ENCODE measurements at regions not wholly inside any gene's neighbourhood (a gene's known extent, or its start where the extent isn't known, plus 50 kb on each side); places are given as distances from the start of the nearest gene placed in this dataset.

DNA sequence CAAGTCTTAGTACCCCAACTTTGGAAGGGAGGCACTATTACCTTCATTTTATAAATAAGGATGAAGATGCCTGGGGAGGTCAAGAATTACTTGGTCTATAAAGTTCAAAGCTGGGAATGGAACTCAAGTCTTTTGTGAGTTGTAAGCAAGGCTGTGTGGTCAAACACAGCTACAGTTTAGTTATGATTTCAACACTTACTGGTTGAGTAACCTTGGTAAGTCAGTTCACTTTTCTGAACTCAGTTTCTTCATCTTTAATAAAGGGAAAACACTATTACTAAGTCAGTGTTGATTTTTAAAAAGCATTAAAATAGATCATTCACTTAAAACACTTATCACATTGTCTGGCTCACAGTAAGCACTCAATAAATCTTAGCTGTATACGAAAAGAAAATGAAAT, 200.4 kb upstream of the ADAMTS9 start:
- no peak for DNase-seq (ENCODE audit: low read depth in 4 of 6, low spot score in 6 of 6)
- Histone ChIP-seq H3K36me3 (ENCODE audit: control insufficient read depth, insufficient read depth, low read length) (no peaks in the 10 kb centered on the region), H3K4me3 (ENCODE audit: low read depth, low read length) (no peak overlapping the region), H3K27me3 (ENCODE audit: control insufficient read depth, insufficient read depth, low read length) (no peaks in the 10 kb centered on the region), H3K9me3 (ENCODE audit: control insufficient read depth, insufficient read depth, low read length) (no peaks in the 10 kb centered on the region), H3K4me1 (ENCODE audit: control insufficient read depth, insufficient read depth, low read length) (no peaks in the 10 kb centered on the region), H3K27ac (ENCODE audit: low read depth, low read length) (no peak overlapping the region)
- no CpG with 5 or more reads among the region's 1 CpG for WGBS (ENCODE audit: insufficient coverage)

DNA sequence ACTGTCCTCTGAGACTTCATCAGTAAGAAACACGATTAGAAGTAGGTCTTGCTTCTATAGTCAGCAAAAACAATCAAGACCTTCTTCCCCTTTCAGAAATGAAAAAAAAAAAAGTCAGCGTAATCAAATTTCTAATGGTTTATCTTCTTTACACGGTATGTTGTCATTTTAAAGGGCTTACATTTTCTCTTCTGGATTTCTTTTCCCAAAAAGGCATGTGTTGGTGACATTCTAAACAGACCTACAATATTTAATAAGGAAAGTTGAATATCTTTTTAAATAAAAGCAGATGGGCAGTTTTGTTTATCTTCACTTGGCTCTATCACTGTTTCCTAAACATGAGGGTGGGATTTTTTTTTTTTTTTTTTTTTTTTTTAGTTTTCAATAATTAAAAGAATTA, 197.3 kb upstream of the ADAMTS9 start:
- WGBS (ENCODE audit: insufficient coverage) = no CpG with 5 or more reads among the region's 3 CpGs
- H3K27me3 ChIP-seq (ENCODE audit: control insufficient read depth, insufficient read depth, low read length) = no peaks in the 10 kb centered on the region
- H3K4me1 ChIP-seq (ENCODE audit: control insufficient read depth, insufficient read depth, low read length) = no peaks in the 10 kb centered on the region
- no peaks in the 10 kb centered on the region for H3K36me3 ChIP-seq (ENCODE audit: control insufficient read depth, insufficient read depth, low read length)
- H3K4me3 ChIP-seq (ENCODE audit: low read depth, low read length) = no peak overlapping the region
- H3K9me3 ChIP-seq (ENCODE audit: control insufficient read depth, insufficient read depth, low read length) = no peaks in the 10 kb centered on the region
- no peak for DNase-seq (ENCODE audit: low read depth in 4 of 6, low spot score in 6 of 6)
- no peak overlapping the region for H3K27ac ChIP-seq (ENCODE audit: low read depth, low read length)

DNA sequence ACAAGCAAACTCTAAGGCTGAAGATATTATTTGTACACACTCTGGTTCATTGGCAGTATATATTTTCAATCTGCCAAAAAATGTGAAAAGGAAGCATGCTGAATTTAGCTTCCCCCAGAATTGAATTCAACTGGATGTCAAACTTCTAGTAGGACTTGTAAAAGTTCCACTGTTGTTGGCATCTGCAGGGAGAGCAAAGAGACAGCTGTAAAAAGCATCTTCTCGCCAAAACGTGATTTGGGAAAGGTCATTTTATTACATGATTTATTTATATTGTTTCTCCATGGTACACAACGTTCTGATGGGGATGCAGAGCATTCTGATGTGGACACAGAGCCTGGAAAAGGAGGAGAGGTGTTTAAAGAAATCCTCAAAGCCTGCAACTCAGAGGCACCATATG, 196.7 kb upstream of the ADAMTS9 start:
- Histone ChIP-seq H3K9me3 (ENCODE audit: control insufficient read depth, insufficient read depth, low read length) (no peaks in the 10 kb centered on the region), H3K36me3 (ENCODE audit: control insufficient read depth, insufficient read depth, low read length) (no peaks in the 10 kb centered on the region), H3K4me1 (ENCODE audit: control insufficient read depth, insufficient read depth, low read length) (no peaks in the 10 kb centered on the region), H3K27me3 (ENCODE audit: control insufficient read depth, insufficient read depth, low read length) (no peaks in the 10 kb centered on the region), H3K4me3 (ENCODE audit: low read depth, low read length) (no peak overlapping the region), H3K27ac (ENCODE audit: low read depth, low read length) (no peak overlapping the region)
- WGBS (ENCODE audit: insufficient coverage) = 40% methylated on average over 1 of the region's 3 CpGs
- DNase-seq (ENCODE audit: low read depth in 4 of 6, low spot score in 6 of 6) = peak in 1 of 6 donors; percentile 67

DNA sequence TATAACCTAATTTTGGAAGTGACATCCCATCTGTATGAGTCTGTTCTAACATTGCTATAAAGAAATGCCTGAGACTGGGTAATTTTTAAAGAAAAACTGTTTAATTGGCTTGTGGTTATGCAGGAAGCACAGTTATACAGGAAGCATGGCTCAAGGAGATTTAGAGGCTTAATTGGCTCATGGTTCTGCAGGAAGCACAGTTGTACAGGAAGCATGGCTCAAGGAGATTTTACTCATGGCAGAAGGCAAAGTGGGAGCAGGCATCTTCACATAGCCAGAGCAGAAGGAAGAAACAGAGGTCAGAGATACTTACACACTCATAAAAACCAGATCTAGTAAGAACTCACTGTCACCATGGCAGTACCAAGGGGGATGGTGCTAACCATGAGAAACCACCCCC, 193.1 kb upstream of the ADAMTS9 start:
- H3K27me3 ChIP-seq (ENCODE audit: control insufficient read depth, insufficient read depth, low read length) = no peaks in the 10 kb centered on the region
- H3K36me3 ChIP-seq (ENCODE audit: control insufficient read depth, insufficient read depth, low read length) = no peaks in the 10 kb centered on the region
- no peaks in the 10 kb centered on the region for H3K4me1 ChIP-seq (ENCODE audit: control insufficient read depth, insufficient read depth, low read length)
- no peak overlapping the region for H3K4me3 ChIP-seq (ENCODE audit: low read depth, low read length)
- no peak for DNase-seq (ENCODE audit: low read depth in 4 of 6, low spot score in 6 of 6)
- H3K27ac ChIP-seq (ENCODE audit: low read depth, low read length) = no peak overlapping the region
- no peaks in the 10 kb centered on the region for H3K9me3 ChIP-seq (ENCODE audit: control insufficient read depth, insufficient read depth, low read length)

DNA sequence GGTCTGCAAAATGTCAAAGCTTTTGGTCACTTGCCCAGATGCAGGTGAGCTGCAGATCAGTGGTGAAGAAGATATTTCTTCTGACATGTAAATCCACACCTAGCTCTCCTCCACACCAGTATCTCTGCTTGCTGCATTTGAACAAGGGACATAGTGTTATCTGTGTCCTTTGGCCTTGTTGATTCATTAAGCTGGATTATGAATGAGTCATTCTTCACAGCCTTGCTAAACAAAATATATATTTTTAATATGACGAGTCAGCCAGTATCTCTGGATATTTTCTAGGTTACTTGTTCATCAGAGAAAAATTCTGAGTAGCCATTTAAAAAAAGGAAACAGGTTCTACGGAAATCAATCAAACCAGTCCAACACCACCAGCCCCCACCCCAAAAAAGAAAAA, 190.6 kb upstream of the ADAMTS9 start:
- no peak for DNase-seq (ENCODE audit: low read depth in 4 of 6, low spot score in 6 of 6)
- H3K4me3 ChIP-seq (ENCODE audit: low read depth, low read length) = no peak overlapping the region
- H3K4me1 ChIP-seq (ENCODE audit: control insufficient read depth, insufficient read depth, low read length) = peaks cover 2% of the 10 kb centered on the region
- no peaks in the 10 kb centered on the region for H3K27me3 ChIP-seq (ENCODE audit: control insufficient read depth, insufficient read depth, low read length)
- WGBS (ENCODE audit: insufficient coverage) = no CpG with 5 or more reads among the region's 2 CpGs
- H3K36me3 ChIP-seq (ENCODE audit: control insufficient read depth, insufficient read depth, low read length) = no peaks in the 10 kb centered on the region
- H3K27ac ChIP-seq (ENCODE audit: low read depth, low read length) = no peak overlapping the region
- H3K9me3 ChIP-seq (ENCODE audit: control insufficient read depth, insufficient read depth, low read length) = no peaks in the 10 kb centered on the region

DNA sequence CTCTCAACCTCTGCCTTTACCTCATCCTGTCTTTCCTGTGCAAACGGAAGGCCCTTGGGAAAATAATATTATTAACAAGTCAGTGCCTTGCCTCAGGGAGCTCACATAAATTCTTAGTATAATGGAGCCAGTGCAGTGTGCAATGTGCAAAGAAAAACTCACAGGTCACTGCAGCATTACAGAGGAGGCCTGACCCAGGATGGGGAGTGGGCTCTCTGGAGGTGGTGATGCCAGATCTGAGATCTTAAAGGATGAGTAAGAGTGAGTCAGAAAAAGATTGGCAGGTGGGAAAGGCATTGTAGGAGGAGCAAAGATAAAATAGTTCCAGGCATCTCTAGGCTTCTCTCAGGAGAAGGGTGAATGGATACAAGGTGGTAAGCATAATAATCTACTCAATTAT, 185.6 kb upstream of the ADAMTS9 start:
- Histone ChIP-seq H3K4me1 (ENCODE audit: control insufficient read depth, insufficient read depth, low read length) (peaks cover 4% of the 10 kb centered on the region), H3K27ac (ENCODE audit: low read depth, low read length) (no peak overlapping the region), H3K4me3 (ENCODE audit: low read depth, low read length) (no peak overlapping the region), H3K27me3 (ENCODE audit: control insufficient read depth, insufficient read depth, low read length) (no peaks in the 10 kb centered on the region), H3K36me3 (ENCODE audit: control insufficient read depth, insufficient read depth, low read length) (no peaks in the 10 kb centered on the region), H3K9me3 (ENCODE audit: control insufficient read depth, insufficient read depth, low read length) (no peaks in the 10 kb centered on the region)
- no CpG with 5 or more reads among the region's 1 CpG for WGBS (ENCODE audit: insufficient coverage)
- DNase-seq (ENCODE audit: low read depth in 4 of 6, low spot score in 6 of 6) = no peak

DNA sequence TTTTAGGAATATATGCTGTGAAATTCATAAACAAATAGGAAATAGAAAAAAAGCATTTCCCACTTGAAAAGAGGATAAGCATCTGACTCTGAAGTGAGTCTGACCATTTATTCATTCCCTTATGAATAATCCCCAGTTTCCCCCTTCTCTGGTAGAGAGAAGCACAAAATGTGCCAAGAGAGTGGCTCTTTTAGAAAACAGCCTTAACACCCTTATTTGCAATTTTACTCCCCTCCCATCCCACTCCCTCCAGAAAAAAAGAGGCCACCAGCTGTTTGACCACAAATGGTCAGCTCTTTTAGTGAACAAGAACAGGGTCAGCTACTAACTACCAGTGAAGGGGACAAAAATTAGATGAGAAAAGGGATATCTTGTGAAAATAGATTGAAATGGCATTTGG, 184.5 kb upstream of the ADAMTS9 start:
- Histone ChIP-seq H3K36me3 (ENCODE audit: control insufficient read depth, insufficient read depth, low read length) (no peaks in the 10 kb centered on the region), H3K27me3 (ENCODE audit: control insufficient read depth, insufficient read depth, low read length) (no peaks in the 10 kb centered on the region), H3K4me1 (ENCODE audit: control insufficient read depth, insufficient read depth, low read length) (peaks cover 4% of the 10 kb centered on the region), H3K9me3 (ENCODE audit: control insufficient read depth, insufficient read depth, low read length) (no peaks in the 10 kb centered on the region), H3K27ac (ENCODE audit: low read depth, low read length) (no peak overlapping the region), H3K4me3 (ENCODE audit: low read depth, low read length) (no peak overlapping the region)
- peak in 1 of 6 donors; percentile 56 for DNase-seq (ENCODE audit: low read depth in 4 of 6, low spot score in 6 of 6)

DNA sequence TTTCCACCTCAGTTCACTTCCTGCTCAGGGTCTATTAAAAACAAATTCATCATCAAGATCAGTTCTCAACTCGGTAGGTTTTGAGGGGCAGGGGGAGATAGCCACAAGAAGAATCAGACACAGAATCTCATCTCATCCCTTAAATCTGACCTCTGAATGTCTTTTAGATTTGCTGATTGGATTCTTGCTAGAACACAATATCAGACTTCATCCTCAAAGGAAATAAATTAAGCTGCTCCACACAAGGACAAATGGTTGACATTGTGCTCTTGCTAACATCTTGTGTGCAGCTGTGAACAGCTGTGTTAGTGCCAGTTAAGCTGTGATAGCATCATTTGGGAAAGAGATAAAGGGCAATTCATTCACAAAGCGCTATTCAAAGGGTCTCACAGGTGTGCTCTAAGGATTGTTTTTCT, 184.0 kb upstream of the ADAMTS9 start:
- H3K27ac ChIP-seq (ENCODE audit: low read depth, low read length) = no peak overlapping the region
- no peaks in the 10 kb centered on the region for H3K27me3 ChIP-seq (ENCODE audit: control insufficient read depth, insufficient read depth, low read length)
- H3K36me3 ChIP-seq (ENCODE audit: control insufficient read depth, insufficient read depth, low read length) = no peaks in the 10 kb centered on the region
- H3K4me3 ChIP-seq (ENCODE audit: low read depth, low read length) = no peak overlapping the region
- WGBS (ENCODE audit: insufficient coverage) = no CpG with 5 or more reads among the region's 2 CpGs
- peaks cover 4% of the 10 kb centered on the region for H3K4me1 ChIP-seq (ENCODE audit: control insufficient read depth, insufficient read depth, low read length)
- H3K9me3 ChIP-seq (ENCODE audit: control insufficient read depth, insufficient read depth, low read length) = no peaks in the 10 kb centered on the region
- DNase-seq (ENCODE audit: low read depth in 4 of 6, low spot score in 6 of 6) = peak in 2 of 6 donors; percentile 72 to 91

DNA sequence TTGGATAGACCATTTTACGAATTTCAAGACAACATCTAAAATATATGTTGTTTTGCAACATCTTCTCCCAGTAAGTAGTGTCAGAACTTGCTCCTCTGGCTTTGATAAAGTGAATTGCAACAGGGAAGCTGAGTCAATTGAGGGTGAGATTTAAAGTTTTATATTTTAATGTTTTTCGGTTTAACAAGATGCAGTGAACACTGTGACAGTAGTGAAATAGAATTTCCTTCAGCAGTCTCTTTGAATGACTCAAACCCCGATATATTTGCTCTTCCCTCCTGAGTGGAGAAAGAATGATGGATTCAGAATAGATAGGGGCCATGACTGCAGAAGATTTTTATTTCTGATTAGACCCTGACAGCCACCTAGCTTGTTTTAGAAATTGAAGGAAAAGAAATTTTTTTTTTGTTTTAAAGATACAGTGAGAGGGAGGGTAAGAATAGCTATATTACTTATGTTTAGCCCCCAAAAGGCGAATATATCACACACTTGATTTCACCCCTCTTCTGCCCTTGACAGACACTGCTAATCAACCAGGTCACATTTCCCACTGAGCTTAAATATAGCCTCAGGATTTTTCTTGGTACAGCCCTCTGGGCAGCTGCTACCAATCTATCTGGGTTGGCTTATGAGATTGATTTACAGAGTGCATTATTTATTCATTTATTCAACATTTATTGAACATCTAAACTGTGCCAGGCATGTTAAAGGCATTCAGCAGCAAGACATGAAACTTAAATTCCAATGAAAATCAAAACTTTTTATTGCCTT, 183.3 kb upstream of the ADAMTS9 start:
- DNase-seq (ENCODE audit: low read depth in 4 of 6, low spot score in 6 of 6) = no peak
- no CpG with 5 or more reads among the region's 4 CpGs for WGBS (ENCODE audit: insufficient coverage)
- no peaks in the 10 kb centered on the region for H3K9me3 ChIP-seq (ENCODE audit: control insufficient read depth, insufficient read depth, low read length)
- peaks cover 4% of the 10 kb centered on the region for H3K4me1 ChIP-seq (ENCODE audit: control insufficient read depth, insufficient read depth, low read length)
- no peak overlapping the region for H3K27ac ChIP-seq (ENCODE audit: low read depth, low read length)
- H3K4me3 ChIP-seq (ENCODE audit: low read depth, low read length) = no peak overlapping the region
- H3K36me3 ChIP-seq (ENCODE audit: control insufficient read depth, insufficient read depth, low read length) = no peaks in the 10 kb centered on the region
- H3K27me3 ChIP-seq (ENCODE audit: control insufficient read depth, insufficient read depth, low read length) = no peaks in the 10 kb centered on the region

DNA sequence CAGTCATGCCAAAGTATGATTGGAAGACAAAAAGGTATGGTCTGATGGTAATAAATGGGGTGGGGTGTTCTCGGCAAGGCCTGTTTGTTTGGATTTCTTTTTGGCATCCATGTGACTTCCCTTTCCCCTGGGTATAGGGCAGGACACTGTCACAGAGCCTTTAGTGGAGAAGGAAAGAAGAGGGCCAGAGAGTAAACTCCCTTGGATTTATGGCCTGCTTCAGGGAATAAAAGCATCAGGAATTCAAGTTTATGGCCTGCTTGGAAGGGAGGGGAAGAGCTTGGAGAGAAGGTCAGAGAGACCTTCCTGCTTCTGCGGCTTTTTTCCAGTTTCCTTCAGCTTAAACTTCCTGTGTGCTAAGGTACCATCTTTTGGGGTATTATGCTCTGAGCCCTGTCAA, 179.4 kb upstream of the ADAMTS9 start:
- H3K36me3 ChIP-seq (ENCODE audit: control insufficient read depth, insufficient read depth, low read length) = no peaks in the 10 kb centered on the region
- H3K27ac ChIP-seq (ENCODE audit: low read depth, low read length) = no peak overlapping the region
- no peak overlapping the region for H3K4me3 ChIP-seq (ENCODE audit: low read depth, low read length)
- H3K27me3 ChIP-seq (ENCODE audit: control insufficient read depth, insufficient read depth, low read length) = no peaks in the 10 kb centered on the region
- H3K4me1 ChIP-seq (ENCODE audit: control insufficient read depth, insufficient read depth, low read length) = peaks cover 2% of the 10 kb centered on the region
- H3K9me3 ChIP-seq (ENCODE audit: control insufficient read depth, insufficient read depth, low read length) = no peaks in the 10 kb centered on the region
- DNase-seq (ENCODE audit: low read depth in 4 of 6, low spot score in 6 of 6) = no peak
- WGBS (ENCODE audit: insufficient coverage) = 73% methylated on average over 2 of the region's 2 CpGs
